GM12878 (cell line): ENCODE measurements at regions not wholly inside any gene's neighbourhood (a gene's known extent, or its start where the extent isn't known, plus 50 kb on each side); places are given as distances from the start of the nearest gene placed in this dataset.

ENCODE experiments used
- ATF3 ChIP-seq: IDR thresholded peaks from 2 replicates; pipeline ENCODE4 v1.6.1; 2011; ENCODE audit warnings: low read depth, mild to moderate bottlenecking, low read length, moderate library complexity, borderline replicate concordance; ENCODE audit errors: extremely low read depth
- TF ChIP-seq, protein P1 (sequence below), 3 experiments: IDR thresholded peaks in 2 of 3; conservative IDR thresholded peaks in 1 of 3; 2 replicates each; pipeline ENCODE4 v1.5.1; 2011; ENCODE audit warnings: low read depth in 3 of 3, low read length in 3 of 3, mild to moderate bottlenecking in 3 of 3, control low read depth in 2 of 3, moderate library complexity in 2 of 3, inconsistent platforms in 1 of 3, mixed read lengths in 1 of 3; ENCODE audit not compliant: control insufficient read depth in 2 of 3, insufficient read depth in 1 of 3; ENCODE audit errors: extremely low read depth in 1 of 3
- TF ChIP-seq, protein P2 (sequence below): IDR thresholded peaks from 2 replicates; pipeline ENCODE4 v1.6.1; 2012; ENCODE audit warnings: mild to moderate bottlenecking, low read depth, low read length

- TF ChIP-seq, protein P1, sequence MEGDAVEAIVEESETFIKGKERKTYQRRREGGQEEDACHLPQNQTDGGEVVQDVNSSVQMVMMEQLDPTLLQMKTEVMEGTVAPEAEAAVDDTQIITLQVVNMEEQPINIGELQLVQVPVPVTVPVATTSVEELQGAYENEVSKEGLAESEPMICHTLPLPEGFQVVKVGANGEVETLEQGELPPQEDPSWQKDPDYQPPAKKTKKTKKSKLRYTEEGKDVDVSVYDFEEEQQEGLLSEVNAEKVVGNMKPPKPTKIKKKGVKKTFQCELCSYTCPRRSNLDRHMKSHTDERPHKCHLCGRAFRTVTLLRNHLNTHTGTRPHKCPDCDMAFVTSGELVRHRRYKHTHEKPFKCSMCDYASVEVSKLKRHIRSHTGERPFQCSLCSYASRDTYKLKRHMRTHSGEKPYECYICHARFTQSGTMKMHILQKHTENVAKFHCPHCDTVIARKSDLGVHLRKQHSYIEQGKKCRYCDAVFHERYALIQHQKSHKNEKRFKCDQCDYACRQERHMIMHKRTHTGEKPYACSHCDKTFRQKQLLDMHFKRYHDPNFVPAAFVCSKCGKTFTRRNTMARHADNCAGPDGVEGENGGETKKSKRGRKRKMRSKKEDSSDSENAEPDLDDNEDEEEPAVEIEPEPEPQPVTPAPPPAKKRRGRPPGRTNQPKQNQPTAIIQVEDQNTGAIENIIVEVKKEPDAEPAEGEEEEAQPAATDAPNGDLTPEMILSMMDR (IDR thresholded peaks at IDR 0.05 in 2 of 3, conservative IDR thresholded peaks at IDR 0.05 in 1 of 3; ENCODE audit: control insufficient read depth in 2 of 3, extremely low read depth in 1 of 3, insufficient read depth in 1 of 3, low read depth in 3 of 3, low read length in 3 of 3) = no peak
- TF ChIP-seq, protein P2, sequence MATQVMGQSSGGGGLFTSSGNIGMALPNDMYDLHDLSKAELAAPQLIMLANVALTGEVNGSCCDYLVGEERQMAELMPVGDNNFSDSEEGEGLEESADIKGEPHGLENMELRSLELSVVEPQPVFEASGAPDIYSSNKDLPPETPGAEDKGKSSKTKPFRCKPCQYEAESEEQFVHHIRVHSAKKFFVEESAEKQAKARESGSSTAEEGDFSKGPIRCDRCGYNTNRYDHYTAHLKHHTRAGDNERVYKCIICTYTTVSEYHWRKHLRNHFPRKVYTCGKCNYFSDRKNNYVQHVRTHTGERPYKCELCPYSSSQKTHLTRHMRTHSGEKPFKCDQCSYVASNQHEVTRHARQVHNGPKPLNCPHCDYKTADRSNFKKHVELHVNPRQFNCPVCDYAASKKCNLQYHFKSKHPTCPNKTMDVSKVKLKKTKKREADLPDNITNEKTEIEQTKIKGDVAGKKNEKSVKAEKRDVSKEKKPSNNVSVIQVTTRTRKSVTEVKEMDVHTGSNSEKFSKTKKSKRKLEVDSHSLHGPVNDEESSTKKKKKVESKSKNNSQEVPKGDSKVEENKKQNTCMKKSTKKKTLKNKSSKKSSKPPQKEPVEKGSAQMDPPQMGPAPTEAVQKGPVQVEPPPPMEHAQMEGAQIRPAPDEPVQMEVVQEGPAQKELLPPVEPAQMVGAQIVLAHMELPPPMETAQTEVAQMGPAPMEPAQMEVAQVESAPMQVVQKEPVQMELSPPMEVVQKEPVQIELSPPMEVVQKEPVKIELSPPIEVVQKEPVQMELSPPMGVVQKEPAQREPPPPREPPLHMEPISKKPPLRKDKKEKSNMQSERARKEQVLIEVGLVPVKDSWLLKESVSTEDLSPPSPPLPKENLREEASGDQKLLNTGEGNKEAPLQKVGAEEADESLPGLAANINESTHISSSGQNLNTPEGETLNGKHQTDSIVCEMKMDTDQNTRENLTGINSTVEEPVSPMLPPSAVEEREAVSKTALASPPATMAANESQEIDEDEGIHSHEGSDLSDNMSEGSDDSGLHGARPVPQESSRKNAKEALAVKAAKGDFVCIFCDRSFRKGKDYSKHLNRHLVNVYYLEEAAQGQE = no peak
- no peak for TF ChIP-seq ATF3
Measured at GRCh38 chrX:94123062-94123461, 449.1 kb downstream of the FAM133A start.
